KBM-7 (cell line): ENCODE measurements at regions not wholly inside any gene's neighbourhood (a gene's known extent, or its start where the extent isn't known, plus 50 kb on each side); places are given as distances from the start of the nearest gene placed in this dataset.
"Not testable (repeated sequence)": the region's sequence is repeated elsewhere in the genome, so short reads cannot be mapped to it uniquely, and the experiment has no call there.

Experiments used
- DNase-seq: peaks from one replicate; pipeline ENCODE4 v3.0.0-alpha.2; 2015
- in situ Hi-C: fragments of 300-500 bp; cut with MboI; formaldehyde crosslinking; loops from 2 replicates; pipeline ENCODE4 v1.14.3; 2020; ENCODE audit warnings: low sequenced_read_pairs, low pct_unique_long_range_greater_than_20kb, mixed read lengths

DNA sequence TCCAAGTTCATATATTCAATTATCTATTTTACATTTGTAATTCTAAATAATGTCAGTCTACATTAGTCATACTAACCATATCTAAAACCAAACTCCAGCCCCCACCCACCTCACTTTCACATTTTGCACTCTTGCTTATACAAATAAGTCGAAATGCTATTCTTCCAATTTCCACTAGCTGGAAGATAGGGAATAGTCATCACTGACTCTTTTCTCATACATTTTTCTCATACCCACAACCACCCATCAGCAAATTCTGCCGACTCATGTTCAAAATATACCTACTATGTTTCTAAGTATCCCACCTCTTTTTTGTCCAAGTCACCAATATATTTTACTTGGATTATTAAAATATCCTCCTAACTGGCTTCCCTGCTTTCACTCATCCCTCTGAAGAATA, 93.2 kb upstream of the DGKB start:
- no peak for DNase-seq
- in situ Hi-C loops = no loop called here

DNA sequence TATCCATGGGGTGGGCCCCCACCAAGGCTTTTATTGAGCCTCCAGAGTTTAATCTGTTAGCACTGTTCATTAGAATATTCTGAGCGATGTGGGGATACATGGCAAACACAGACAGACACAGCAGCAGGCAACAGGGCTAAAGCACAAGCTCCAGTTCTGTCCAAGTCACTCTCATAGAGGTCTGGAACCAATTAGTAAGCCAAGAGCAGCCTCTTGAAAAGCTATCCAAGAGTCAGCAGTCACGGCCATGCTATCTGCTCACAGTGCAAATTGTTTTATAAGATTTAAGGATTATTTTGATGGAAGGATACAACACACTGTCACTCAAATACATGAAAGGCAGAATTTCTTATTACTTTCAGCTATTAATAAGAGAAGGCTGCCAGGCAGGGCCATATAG, 86.4 kb upstream of the DGKB start:
- in situ Hi-C loops = no loop called here
- no peak for DNase-seq

DNA sequence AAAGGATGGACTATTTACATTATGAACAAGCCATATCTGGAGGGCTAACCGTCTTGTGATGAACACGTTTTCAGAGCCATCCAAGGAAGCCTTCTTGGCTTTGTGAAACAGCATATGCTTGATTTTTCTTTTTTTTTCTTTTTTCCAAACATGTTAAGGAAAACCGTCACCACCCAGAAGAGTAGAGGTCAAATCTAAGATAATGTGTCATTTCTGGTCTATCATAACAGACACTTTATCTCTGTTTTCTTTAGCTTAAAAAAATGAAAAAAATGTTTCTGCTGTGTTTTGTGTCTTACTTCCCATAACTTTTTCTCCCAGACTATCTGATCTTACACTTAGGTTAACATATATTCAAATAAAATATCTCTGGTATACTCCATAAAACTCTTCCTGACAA, 76.1 kb upstream of the DGKB start:
- in situ Hi-C loops = no loop called here

DNA sequence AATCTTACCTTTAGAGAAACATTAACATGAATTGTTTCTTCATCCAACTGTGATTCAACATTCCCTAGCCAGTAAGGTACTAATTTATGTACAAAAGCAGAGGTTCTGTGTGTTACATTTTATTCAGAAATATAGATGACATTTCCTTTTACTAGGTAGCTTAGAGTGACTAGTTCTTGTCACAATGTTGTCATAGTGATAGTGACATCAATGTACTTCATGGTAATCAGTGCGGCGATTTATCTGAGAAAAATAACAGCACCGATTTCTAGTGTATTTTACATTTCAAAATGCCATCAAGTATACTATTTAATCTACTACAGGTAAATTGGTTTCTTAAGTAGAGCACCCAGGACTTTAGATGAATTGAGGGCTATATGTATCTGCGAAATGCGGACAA, 72.1 kb upstream of the DGKB start:
- in situ Hi-C loops = no loop called here
- no peak for DNase-seq

More for the DNA sequence above, 76.1 kb upstream of the DGKB start:
- no peak for DNase-seq

DNA sequence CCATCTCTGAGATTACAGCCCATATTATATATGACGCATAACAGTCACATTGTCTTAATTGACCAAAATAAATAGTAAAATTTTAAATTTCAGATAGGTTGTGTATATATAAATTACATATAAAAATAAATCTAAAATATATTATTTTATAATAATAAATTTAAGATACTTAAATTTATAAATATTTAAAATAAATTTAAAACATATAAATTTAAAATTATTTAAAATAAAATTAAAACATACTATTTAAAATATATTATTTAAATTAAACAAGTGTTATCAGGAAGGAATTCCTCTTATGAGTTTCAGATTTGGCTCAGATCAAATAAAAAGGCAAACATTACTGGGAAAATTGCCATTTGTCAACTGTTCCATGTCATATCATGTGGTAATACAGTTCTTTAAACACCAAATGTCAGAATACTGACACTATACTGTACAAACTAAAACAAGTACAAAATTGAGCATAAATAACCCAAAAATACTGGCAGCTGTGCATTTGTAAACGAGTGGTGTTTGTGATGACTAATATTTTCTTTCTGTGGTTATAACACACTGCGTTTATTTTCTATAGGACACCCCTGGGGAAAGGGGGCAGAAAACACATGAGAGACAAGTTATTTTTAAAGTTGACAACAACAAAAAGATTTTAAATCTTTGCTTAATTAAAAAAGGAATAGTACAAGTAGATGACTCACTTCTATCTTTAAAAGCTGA, 71.3 kb upstream of the DGKB start:
- in situ Hi-C loops = no loop called here
- no peak for DNase-seq

DNA sequence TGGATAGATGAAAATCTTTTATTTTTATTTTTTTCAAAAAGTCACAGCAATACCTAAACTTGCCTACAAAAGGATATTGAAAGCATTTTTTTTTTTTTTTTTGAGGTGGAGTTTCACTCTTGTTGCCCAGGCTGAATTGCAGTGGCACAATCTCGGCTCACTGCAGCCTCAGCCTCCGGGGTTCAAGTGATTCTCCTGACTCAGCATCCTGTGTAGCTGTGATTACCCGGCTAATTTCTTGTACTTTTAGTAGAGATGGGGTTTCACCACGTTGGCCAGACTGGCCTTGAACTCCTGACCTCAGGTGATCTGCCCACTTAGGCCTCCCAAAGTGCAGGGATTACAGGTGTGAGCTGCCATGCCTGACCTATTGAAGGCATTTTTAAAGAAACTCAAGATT, 69.1 kb upstream of the DGKB start:
- in situ Hi-C loops, DNase-seq: not testable (repeated sequence)

DNA sequence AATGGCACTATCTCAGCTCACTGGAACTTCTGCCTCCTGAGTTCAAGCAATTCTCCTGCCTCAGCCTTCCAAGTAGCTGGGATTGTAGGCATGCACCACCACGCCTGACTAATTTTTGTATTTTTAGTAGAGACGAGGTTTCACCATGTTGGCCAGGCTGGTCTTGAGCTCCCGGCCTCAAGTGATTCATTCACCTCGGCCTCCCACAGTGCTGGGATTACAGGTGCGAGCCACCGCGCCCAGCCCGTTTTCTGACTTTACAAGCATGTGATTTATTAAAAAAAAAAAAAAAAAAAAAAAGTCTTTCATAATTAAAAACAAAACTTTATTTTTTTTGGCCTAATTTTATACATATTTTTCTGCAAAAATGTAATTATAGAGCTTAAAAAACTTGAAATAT, 64.8 kb upstream of the DGKB start:
- in situ Hi-C loops, DNase-seq: not testable (repeated sequence)

DNA sequence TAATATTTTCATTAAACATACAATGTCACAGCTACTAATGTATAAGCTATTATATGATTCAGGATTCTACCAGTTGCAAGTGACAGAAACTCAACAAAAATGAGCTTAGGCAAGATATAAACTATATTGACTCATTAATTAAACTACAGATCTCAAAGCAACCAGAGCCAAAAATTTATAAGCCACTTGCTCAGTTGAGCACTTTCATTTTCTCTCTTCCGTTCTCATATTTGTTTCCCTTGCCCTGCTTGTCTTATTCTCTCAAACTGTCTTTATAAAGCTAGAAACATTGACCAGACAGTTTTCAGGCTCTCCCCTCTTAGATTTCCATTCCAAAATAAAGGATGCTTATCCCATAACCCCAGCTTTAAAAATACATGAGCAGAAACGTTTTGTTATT, 60.2 kb upstream of the DGKB start:
- DNase-seq = no peak
- in situ Hi-C loops = no loop called here

DNA sequence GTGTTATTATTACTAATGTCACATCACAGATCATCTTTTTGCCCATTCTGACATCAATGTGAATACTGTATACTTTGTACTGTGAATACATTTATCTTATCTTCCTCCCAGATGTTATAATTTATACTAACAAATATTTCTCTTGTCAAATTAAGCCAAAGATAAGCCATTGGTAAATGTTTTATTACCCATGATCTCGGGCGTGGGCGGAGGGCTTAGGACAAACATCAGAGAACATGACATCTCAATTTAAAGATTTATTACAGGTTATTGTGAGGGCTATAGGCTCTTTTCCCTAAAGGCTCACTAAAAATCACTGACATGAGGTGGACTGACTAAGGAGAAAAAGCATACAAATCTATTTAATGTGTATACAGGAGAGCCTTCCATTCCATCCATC, 58.2 kb upstream of the DGKB start:
- no peak for DNase-seq
- in situ Hi-C loops = no loop called here

DNA sequence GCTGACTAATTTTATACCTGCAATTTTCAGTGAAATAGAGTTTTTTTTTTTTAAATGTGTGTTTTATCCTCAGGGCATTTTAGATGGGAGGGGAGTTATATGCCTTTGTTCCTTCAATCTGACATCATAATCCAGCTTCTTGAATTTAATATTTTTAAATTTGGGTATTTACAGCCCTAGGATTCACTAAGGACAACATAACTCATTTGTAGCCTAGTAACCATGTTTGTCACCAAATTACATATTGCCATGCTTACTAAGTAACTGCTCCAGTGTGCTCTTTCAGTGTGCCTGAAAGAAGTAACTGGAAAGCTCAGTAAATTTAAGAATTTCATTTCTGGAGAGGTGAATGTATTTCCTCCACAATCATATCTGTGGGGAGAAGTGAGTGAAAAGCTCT, 56.8 kb upstream of the DGKB start:
- in situ Hi-C loops = no loop called here
- no peak for DNase-seq

DNA sequence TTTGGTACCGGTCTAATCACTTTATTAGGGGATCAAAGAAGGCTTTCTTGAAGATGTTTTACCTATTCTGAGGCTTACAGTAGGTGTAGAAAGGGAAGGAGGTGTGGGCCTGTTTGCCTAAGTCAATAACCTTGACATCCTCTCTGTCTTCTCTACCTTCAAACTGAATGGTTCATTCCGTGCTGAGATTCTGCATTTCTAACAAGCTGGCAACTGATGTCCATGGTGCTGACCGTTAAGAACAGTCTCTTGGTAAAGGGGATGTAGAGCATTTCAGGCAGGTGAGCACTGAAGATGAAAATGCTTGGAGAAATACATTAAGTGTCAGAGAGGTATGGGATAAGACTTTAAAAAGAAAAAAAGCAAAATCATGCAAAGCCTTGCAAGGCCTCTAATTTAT, 51.5 kb upstream of the DGKB start:
- in situ Hi-C loops = no loop called here
- DNase-seq = no peak
